Ectodermal cell (in vitro differentiated cells): ENCODE measurements at regions not wholly inside any gene's neighbourhood (a gene's known extent, or its start where the extent isn't known, plus 50 kb on each side); places are given as distances from the start of the nearest gene placed in this dataset.

ENCODE experiments used
- H3K27ac ChIP-seq: 2 replicates; pipeline ENCODE4 v1.7.0; 2013; ENCODE audit warnings: mild to moderate bottlenecking, low read depth, low read length; ENCODE audit not compliant: insufficient read depth, poor library complexity, severe bottlenecking
- H3K27me3 ChIP-seq: 2 replicates; pipeline ENCODE4 v1.7.0; 2013; ENCODE audit warnings: mild to moderate bottlenecking, low read length; ENCODE audit not compliant: insufficient read depth, control insufficient read depth, poor library complexity, severe bottlenecking
- H3K36me3 ChIP-seq: one replicate; pipeline ENCODE4 v1.7.0; 2013; ENCODE audit warnings: low read length; ENCODE audit not compliant: control insufficient read depth, insufficient read depth
- H3K4me1 ChIP-seq: one replicate; pipeline ENCODE4 v1.7.0; 2013; ENCODE audit warnings: low read length; ENCODE audit not compliant: control insufficient read depth, insufficient read depth
- H3K4me3 ChIP-seq: 2 replicates; pipeline ENCODE4 v1.7.0; 2013; ENCODE audit warnings: low read depth, low read length, control low read depth; ENCODE audit not compliant: insufficient read depth
- H3K9me3 ChIP-seq: 2 replicates; pipeline ENCODE4 v1.7.0; 2013; ENCODE audit warnings: mild to moderate bottlenecking, low read length, moderate library complexity; ENCODE audit not compliant: control insufficient read depth
- WGBS, 2 experiments: methylation state at CpG; one replicate each; pipeline ENCODE4 v1.1.7; 2013; ENCODE audit warnings: missing lambda C conversion rate in 2 of 2; 5-methylcytosine and 5-hydroxymethylcytosine counted together

GRCh38 chr3:148126956-148127355, 570.7 kb upstream of the AGTR1 start:
- Histone ChIP-seq H3K4me1 (no peaks in the 10 kb centered on the region), H3K4me3 (no peak overlapping the region), H3K36me3 (no peaks in the 10 kb centered on the region), H3K9me3 (no peaks in the 10 kb centered on the region), H3K27ac (no peak overlapping the region), H3K27me3 (no peaks in the 10 kb centered on the region)
- WGBS, 2 experiments, result 100% methylated on average over 1 of the region's 2 CpGs; no CpG with 5 or more reads in 1 of the 2 experiments

- no peaks in the 10 kb centered on the region for H3K9me3 ChIP-seq
- H3K27me3 ChIP-seq, result no peaks in the 10 kb centered on the region
- WGBS, 2 experiments, result 70 to 75% methylated on average over 3 of the region's 3 CpGs
- H3K36me3 ChIP-seq, result no peaks in the 10 kb centered on the region
- H3K4me3 ChIP-seq, result no peak overlapping the region
- no peaks in the 10 kb centered on the region for H3K4me1 ChIP-seq
- no peak overlapping the region for H3K27ac ChIP-seq
Observed at GRCh38 chr3:148128136-148128535, 569.6 kb upstream of the AGTR1 start.

GRCh38 chr3:148131990-148132638, 565.6 kb upstream of the AGTR1 start:
- Histone ChIP-seq H3K4me1 (no peaks in the 10 kb centered on the region), H3K27ac (no peak overlapping the region), H3K27me3 (no peaks in the 10 kb centered on the region), H3K9me3 (no peaks in the 10 kb centered on the region), H3K4me3 (no peak overlapping the region), H3K36me3 (no peaks in the 10 kb centered on the region)
- 84 to 91% methylated on average over 3 of the region's 3 CpGs for WGBS, 2 experiments

GRCh38 chr3:148136816-148137215, 560.9 kb upstream of the AGTR1 start:
- no peak overlapping the region for H3K27ac ChIP-seq
- H3K36me3 ChIP-seq, result no peaks in the 10 kb centered on the region
- H3K4me3 ChIP-seq, result no peak overlapping the region
- H3K4me1 ChIP-seq, result no peaks in the 10 kb centered on the region
- H3K9me3 ChIP-seq, result no peaks in the 10 kb centered on the region
- H3K27me3 ChIP-seq, result no peaks in the 10 kb centered on the region

- H3K9me3 ChIP-seq, result no peaks in the 10 kb centered on the region
- no peak overlapping the region for H3K4me3 ChIP-seq
- no peaks in the 10 kb centered on the region for H3K36me3 ChIP-seq
- no peaks in the 10 kb centered on the region for H3K4me1 ChIP-seq
- H3K27ac ChIP-seq, result no peak overlapping the region
- H3K27me3 ChIP-seq, result no peaks in the 10 kb centered on the region
- WGBS, 2 experiments, result 88% methylated on average over 1 of the region's 2 CpGs; no CpG with 5 or more reads in 1 of the 2 experiments
Observed at GRCh38 chr3:148146241-148146640, 551.5 kb upstream of the AGTR1 start.

- 90 to 93% methylated on average over 2 of the region's 2 CpGs for WGBS, 2 experiments
- H3K9me3 ChIP-seq, result no peaks in the 10 kb centered on the region
- H3K4me3 ChIP-seq, result no peak overlapping the region
- H3K36me3 ChIP-seq, result no peaks in the 10 kb centered on the region
- H3K4me1 ChIP-seq, result no peaks in the 10 kb centered on the region
- H3K27ac ChIP-seq, result no peak overlapping the region
- H3K27me3 ChIP-seq, result no peaks in the 10 kb centered on the region
Observed at GRCh38 chr3:148146947-148147826, 550.5 kb upstream of the AGTR1 start.

- H3K9me3 ChIP-seq, result no peaks in the 10 kb centered on the region
- H3K27me3 ChIP-seq, result no peaks in the 10 kb centered on the region
- no peak overlapping the region for H3K4me3 ChIP-seq
- WGBS, 2 experiments, result 85 to 95% methylated on average over 2 of the region's 2 CpGs
- no peaks in the 10 kb centered on the region for H3K36me3 ChIP-seq
- no peaks in the 10 kb centered on the region for H3K4me1 ChIP-seq
- H3K27ac ChIP-seq, result no peak overlapping the region
Observed at GRCh38 chr3:148147903-148148302, 549.8 kb upstream of the AGTR1 start.

GRCh38 chr3:148149556-148149955, 548.1 kb upstream of the AGTR1 start:
- no peaks in the 10 kb centered on the region for H3K4me1 ChIP-seq
- H3K4me3 ChIP-seq, result no peak overlapping the region
- H3K36me3 ChIP-seq, result no peaks in the 10 kb centered on the region
- no peaks in the 10 kb centered on the region for H3K9me3 ChIP-seq
- H3K27me3 ChIP-seq, result no peaks in the 10 kb centered on the region
- no peak overlapping the region for H3K27ac ChIP-seq
- WGBS, 2 experiments, result 70 to 87% methylated on average over 1 to 2 of the region's 2 CpGs

GRCh38 chr3:148150141-148150540, 547.6 kb upstream of the AGTR1 start:
- no peaks in the 10 kb centered on the region for H3K27me3 ChIP-seq
- 83 to 96% methylated on average over 1 to 2 of the region's 2 CpGs for WGBS, 2 experiments
- no peaks in the 10 kb centered on the region for H3K9me3 ChIP-seq
- no peak overlapping the region for H3K27ac ChIP-seq
- no peaks in the 10 kb centered on the region for H3K4me1 ChIP-seq
- H3K4me3 ChIP-seq, result no peak overlapping the region
- no peaks in the 10 kb centered on the region for H3K36me3 ChIP-seq

GRCh38 chr3:148158210-148158609, 539.5 kb upstream of the AGTR1 start:
- H3K27me3 ChIP-seq, result no peaks in the 10 kb centered on the region
- H3K27ac ChIP-seq, result no peak overlapping the region
- H3K4me1 ChIP-seq, result no peaks in the 10 kb centered on the region
- no peak overlapping the region for H3K4me3 ChIP-seq
- no peaks in the 10 kb centered on the region for H3K9me3 ChIP-seq
- WGBS, 2 experiments, result 100% methylated on average over 1 of the region's 3 CpGs
- H3K36me3 ChIP-seq, result no peaks in the 10 kb centered on the region
